ENCODE measurements at regions not wholly inside any gene's neighbourhood (a gene's known extent, or its start where the extent isn't known, plus 50 kb on each side); places are given as distances from the start of the nearest gene placed in this dataset.

- no peak overlapping the region for H3K4me3 ChIP-seq (ENCODE audit: low read length)
- no peaks in the 10 kb centered on the region for H4K20me1 ChIP-seq (ENCODE audit: insufficient read depth)
- no peak overlapping the region for H3K27ac ChIP-seq (ENCODE audit: low read length)
- no peaks in the 10 kb centered on the region for H3K79me2 ChIP-seq (replicated peaks; ENCODE audit: insufficient read depth, low read length)
- no peak overlapping the region for H2AFZ ChIP-seq (ENCODE audit: low read depth, low read length)
- H3K4me2 ChIP-seq (ENCODE audit: low read length) = no peak overlapping the region
- H3K9ac ChIP-seq (ENCODE audit: low read length) = no peak overlapping the region
- H3K27me3 ChIP-seq (ENCODE audit: insufficient read depth, low read depth, low read length) = no peaks in the 10 kb centered on the region
- no peak for TF ChIP-seq EP300 (conservative IDR thresholded peaks at IDR 0.05; ENCODE audit: poor library complexity, severe bottlenecking)
- TF ChIP-seq, protein P1, sequence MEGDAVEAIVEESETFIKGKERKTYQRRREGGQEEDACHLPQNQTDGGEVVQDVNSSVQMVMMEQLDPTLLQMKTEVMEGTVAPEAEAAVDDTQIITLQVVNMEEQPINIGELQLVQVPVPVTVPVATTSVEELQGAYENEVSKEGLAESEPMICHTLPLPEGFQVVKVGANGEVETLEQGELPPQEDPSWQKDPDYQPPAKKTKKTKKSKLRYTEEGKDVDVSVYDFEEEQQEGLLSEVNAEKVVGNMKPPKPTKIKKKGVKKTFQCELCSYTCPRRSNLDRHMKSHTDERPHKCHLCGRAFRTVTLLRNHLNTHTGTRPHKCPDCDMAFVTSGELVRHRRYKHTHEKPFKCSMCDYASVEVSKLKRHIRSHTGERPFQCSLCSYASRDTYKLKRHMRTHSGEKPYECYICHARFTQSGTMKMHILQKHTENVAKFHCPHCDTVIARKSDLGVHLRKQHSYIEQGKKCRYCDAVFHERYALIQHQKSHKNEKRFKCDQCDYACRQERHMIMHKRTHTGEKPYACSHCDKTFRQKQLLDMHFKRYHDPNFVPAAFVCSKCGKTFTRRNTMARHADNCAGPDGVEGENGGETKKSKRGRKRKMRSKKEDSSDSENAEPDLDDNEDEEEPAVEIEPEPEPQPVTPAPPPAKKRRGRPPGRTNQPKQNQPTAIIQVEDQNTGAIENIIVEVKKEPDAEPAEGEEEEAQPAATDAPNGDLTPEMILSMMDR (IDR thresholded peaks at IDR 0.05; ENCODE audit: poor library complexity, severe bottlenecking) = no peak
- no peak for TF ChIP-seq RAD21 (conservative IDR thresholded peaks at IDR 0.05)
- no peak for TF ChIP-seq TAF1 (IDR thresholded peaks at IDR 0.05; ENCODE audit: low read depth)
- no peak for TF ChIP-seq SMC3 (conservative IDR thresholded peaks at IDR 0.05; ENCODE audit: poor library complexity)
- TF ChIP-seq POLR2AphosphoS5 (IDR thresholded peaks at IDR 0.05) = no peak
- TF ChIP-seq, protein P2, sequence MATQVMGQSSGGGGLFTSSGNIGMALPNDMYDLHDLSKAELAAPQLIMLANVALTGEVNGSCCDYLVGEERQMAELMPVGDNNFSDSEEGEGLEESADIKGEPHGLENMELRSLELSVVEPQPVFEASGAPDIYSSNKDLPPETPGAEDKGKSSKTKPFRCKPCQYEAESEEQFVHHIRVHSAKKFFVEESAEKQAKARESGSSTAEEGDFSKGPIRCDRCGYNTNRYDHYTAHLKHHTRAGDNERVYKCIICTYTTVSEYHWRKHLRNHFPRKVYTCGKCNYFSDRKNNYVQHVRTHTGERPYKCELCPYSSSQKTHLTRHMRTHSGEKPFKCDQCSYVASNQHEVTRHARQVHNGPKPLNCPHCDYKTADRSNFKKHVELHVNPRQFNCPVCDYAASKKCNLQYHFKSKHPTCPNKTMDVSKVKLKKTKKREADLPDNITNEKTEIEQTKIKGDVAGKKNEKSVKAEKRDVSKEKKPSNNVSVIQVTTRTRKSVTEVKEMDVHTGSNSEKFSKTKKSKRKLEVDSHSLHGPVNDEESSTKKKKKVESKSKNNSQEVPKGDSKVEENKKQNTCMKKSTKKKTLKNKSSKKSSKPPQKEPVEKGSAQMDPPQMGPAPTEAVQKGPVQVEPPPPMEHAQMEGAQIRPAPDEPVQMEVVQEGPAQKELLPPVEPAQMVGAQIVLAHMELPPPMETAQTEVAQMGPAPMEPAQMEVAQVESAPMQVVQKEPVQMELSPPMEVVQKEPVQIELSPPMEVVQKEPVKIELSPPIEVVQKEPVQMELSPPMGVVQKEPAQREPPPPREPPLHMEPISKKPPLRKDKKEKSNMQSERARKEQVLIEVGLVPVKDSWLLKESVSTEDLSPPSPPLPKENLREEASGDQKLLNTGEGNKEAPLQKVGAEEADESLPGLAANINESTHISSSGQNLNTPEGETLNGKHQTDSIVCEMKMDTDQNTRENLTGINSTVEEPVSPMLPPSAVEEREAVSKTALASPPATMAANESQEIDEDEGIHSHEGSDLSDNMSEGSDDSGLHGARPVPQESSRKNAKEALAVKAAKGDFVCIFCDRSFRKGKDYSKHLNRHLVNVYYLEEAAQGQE (IDR thresholded peaks at IDR 0.05; ENCODE audit: borderline replicate concordance) = no peak
- no peak for TF ChIP-seq MXI1 (conservative IDR thresholded peaks at IDR 0.05; ENCODE audit: poor library complexity, severe bottlenecking)
- no peak for TF ChIP-seq EZH2 (IDR thresholded peaks at IDR 0.05; ENCODE audit: borderline replicate concordance, insufficient read depth, low read length, poor library complexity, severe bottlenecking)
- H3K9me3 ChIP-seq (ENCODE audit: low read length) = no peaks in the 10 kb centered on the region
- H3K9me2 ChIP-seq (ENCODE audit: insufficient read depth, low read length) = no peaks in the 10 kb centered on the region
- no peaks in the 10 kb centered on the region for H3K36me3 ChIP-seq (ENCODE audit: insufficient read depth, low read length)
- H3F3A ChIP-seq (ENCODE audit: insufficient read depth, low read length, poor library complexity, severe bottlenecking) = no peaks in the 10 kb centered on the region
These were observed 333.9 kb upstream of the SMIM30 start for GRCh38 chr7:113452245-113452644.

DNA sequence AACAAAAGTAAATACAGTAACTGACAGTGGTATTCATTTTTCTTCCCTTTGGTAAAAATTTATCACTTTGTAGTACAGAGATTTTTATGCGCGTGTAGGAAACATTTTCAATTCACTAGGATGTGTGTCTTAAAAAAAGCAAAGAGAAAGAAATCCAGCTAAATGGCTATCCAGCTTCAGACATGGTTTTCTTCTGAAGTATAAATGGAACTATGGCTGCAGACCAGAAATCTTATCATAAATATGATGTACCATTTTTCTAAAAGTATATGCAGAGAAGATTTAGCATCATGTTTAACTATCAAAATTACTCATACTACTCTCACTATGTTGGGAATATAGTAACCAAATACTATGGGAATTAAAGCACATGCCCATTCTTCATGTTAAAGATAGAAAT is 328.4 kb upstream of the SMIM30 start:
- H4K20me1 ChIP-seq (ENCODE audit: insufficient read depth) = no peaks in the 10 kb centered on the region
- no peak overlapping the region for H2AFZ ChIP-seq (ENCODE audit: low read depth, low read length)
- H3K27me3 ChIP-seq (ENCODE audit: insufficient read depth, low read depth, low read length) = no peaks in the 10 kb centered on the region
- TF ChIP-seq SMC3 (conservative IDR thresholded peaks at IDR 0.05; ENCODE audit: poor library complexity) (no peak), POLR2AphosphoS5 (IDR thresholded peaks at IDR 0.05) (no peak)
- TF ChIP-seq, protein P1 (IDR thresholded peaks at IDR 0.05; ENCODE audit: poor library complexity, severe bottlenecking) = no peak
- no peak overlapping the region for H3K27ac ChIP-seq (ENCODE audit: low read length)
- H3K9me2 ChIP-seq (ENCODE audit: insufficient read depth, low read length) = no peaks in the 10 kb centered on the region
- H3K36me3 ChIP-seq (ENCODE audit: insufficient read depth, low read length) = no peaks in the 10 kb centered on the region
- H3K79me2 ChIP-seq (replicated peaks; ENCODE audit: insufficient read depth, low read length) = no peaks in the 10 kb centered on the region
- H3F3A ChIP-seq (ENCODE audit: insufficient read depth, low read length, poor library complexity, severe bottlenecking) = no peaks in the 10 kb centered on the region
- no peaks in the 10 kb centered on the region for H3K9me3 ChIP-seq (ENCODE audit: low read length)
- H3K4me2 ChIP-seq (ENCODE audit: low read length) = no peak overlapping the region
- no peak overlapping the region for H3K9ac ChIP-seq (ENCODE audit: low read length)
- no peak overlapping the region for H3K4me3 ChIP-seq (ENCODE audit: low read length)
